BE2C (cell line): ENCODE measurements at regions not wholly inside any gene's neighbourhood (a gene's known extent, or its start where the extent isn't known, plus 50 kb on each side); places are given as distances from the start of the nearest gene placed in this dataset.

Experiments used
- DNase-seq: peaks from one replicate; pipeline ENCODE4 v3.0.0-alpha.2; 2020
- H3K27me3 ChIP-seq: fragments of 250-450 bp; sonication (Bioruptor Pico); 2 replicates; pipeline ENCODE4 v1.5.1; 2020; ENCODE audit warnings: mild to moderate bottlenecking
- H3K36me3 ChIP-seq: fragments of 250-450 bp; sonication (Bioruptor Pico); 2 replicates; pipeline ENCODE4 v1.5.1; 2020; ENCODE audit warnings: mild to moderate bottlenecking
- H3K4me1 ChIP-seq: fragments of 250-450 bp; sonication (Bioruptor Pico); 2 replicates; pipeline ENCODE4 v1.5.1; 2020
- H3K4me3 ChIP-seq: 2 replicates; pipeline ENCODE4 v1.5.1; 2011; ENCODE audit warnings: low read depth, low read length
- H3K9me3 ChIP-seq: fragments of 250-450 bp; sonication (Bioruptor Pico); 2 replicates; pipeline ENCODE4 v1.5.1; 2020
- TF ChIP-seq, protein P1 (sequence below): IDR thresholded peaks from 2 replicates; pipeline ENCODE4 v1.5.1; 2012; ENCODE audit warnings: mild to moderate bottlenecking, low read depth, low read length

DNA sequence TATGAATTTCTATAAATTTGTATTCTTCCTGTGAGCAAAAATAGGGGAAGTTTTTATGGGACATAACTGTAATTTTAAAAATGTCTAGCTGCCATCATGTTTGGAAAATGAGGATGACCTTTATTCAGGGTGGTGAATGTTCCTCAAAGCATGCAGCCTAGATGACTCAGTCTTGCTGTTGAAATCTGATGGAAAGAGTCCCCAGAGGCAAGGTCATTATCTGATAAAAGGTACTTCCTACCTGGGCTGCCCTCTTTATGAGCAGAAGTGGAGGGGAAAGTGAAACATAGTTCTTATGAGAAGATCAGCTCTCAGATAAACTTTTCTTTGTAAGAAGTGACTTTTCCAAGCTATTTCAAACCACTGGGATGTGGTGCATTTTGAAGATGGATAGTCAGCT lies 1144.7 kb upstream of the PIK3C3 start:
- no peaks in the 10 kb centered on the region for H3K27me3 ChIP-seq
- no peak overlapping the region for H3K4me3 ChIP-seq
- H3K36me3 ChIP-seq: no peaks in the 10 kb centered on the region
- DNase-seq: no peak
- H3K9me3 ChIP-seq: no peaks in the 10 kb centered on the region
- H3K4me1 ChIP-seq: no peaks in the 10 kb centered on the region
- TF ChIP-seq, protein P1, sequence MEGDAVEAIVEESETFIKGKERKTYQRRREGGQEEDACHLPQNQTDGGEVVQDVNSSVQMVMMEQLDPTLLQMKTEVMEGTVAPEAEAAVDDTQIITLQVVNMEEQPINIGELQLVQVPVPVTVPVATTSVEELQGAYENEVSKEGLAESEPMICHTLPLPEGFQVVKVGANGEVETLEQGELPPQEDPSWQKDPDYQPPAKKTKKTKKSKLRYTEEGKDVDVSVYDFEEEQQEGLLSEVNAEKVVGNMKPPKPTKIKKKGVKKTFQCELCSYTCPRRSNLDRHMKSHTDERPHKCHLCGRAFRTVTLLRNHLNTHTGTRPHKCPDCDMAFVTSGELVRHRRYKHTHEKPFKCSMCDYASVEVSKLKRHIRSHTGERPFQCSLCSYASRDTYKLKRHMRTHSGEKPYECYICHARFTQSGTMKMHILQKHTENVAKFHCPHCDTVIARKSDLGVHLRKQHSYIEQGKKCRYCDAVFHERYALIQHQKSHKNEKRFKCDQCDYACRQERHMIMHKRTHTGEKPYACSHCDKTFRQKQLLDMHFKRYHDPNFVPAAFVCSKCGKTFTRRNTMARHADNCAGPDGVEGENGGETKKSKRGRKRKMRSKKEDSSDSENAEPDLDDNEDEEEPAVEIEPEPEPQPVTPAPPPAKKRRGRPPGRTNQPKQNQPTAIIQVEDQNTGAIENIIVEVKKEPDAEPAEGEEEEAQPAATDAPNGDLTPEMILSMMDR: no peak

DNA sequence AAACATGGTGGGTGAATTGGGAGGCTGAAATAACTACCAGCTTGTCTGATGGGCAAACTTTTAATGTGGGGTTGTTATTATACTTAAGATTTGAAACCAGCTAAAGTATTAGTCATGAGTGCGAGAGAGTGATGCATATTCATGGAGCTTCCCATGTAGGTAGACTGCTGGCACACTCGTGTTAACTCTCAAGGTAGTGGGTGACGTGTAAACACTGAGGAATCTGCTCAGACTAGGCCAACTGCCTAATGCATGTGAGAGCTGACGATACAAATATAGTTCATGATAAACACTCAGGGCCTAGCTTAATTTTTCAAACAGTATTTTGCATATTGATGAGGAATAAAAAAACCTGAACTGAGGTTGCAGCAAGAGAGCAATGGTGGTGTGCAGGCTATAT lies 1165.7 kb upstream of the PIK3C3 start:
- DNase-seq: no peak

GRCh38 chr18:40782453-40783130 lies 1172.4 kb upstream of the PIK3C3 start:
- TF ChIP-seq, protein P1: no peak
- Histone ChIP-seq H3K4me1 (no peaks in the 10 kb centered on the region), H3K4me3 (no peak overlapping the region), H3K9me3 (no peaks in the 10 kb centered on the region), H3K27me3 (no peaks in the 10 kb centered on the region), H3K36me3 (no peaks in the 10 kb centered on the region)
- no peak for DNase-seq

More for the DNA sequence above, 1165.7 kb upstream of the PIK3C3 start:
- TF ChIP-seq, protein P1: no peak
- Histone ChIP-seq H3K27me3 (no peaks in the 10 kb centered on the region), H3K4me3 (no peak overlapping the region), H3K4me1 (no peaks in the 10 kb centered on the region), H3K36me3 (no peaks in the 10 kb centered on the region), H3K9me3 (no peaks in the 10 kb centered on the region)

DNA sequence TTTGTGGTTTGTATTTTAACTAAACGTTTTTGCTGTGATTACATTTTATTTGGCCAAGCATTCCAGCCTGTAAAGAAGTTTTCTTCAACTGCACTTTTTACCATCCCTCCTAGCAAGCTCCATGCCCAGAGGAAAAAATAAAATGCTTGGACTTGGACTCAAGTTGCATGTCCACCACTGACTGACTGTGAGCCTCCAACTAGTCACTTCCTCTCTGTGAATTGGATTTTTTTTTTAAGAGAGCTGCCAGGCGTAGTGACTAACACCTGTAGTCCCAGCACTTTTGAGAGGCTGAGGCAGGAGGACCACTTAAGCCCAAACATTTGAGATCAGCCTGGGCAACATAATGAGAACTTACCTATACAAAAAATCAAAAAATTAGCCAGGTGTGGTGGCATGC lies 1185.2 kb upstream of the PIK3C3 start:
- no peak for DNase-seq
- TF ChIP-seq, protein P1: no peak
- no peak overlapping the region for H3K4me3 ChIP-seq
- H3K9me3 ChIP-seq: no peaks in the 10 kb centered on the region
- H3K27me3 ChIP-seq: no peaks in the 10 kb centered on the region
- H3K4me1 ChIP-seq: no peaks in the 10 kb centered on the region
- no peaks in the 10 kb centered on the region for H3K36me3 ChIP-seq

- no peaks in the 10 kb centered on the region for H3K9me3 ChIP-seq
- no peaks in the 10 kb centered on the region for H3K4me1 ChIP-seq
- DNase-seq: no peak
- no peaks in the 10 kb centered on the region for H3K36me3 ChIP-seq
- no peak overlapping the region for H3K4me3 ChIP-seq
- TF ChIP-seq, protein P1: no peak
- H3K27me3 ChIP-seq: no peaks in the 10 kb centered on the region
Observed at GRCh38 chr18:40760251-40760650, 1194.8 kb upstream of the PIK3C3 start.

GRCh38 chr18:40754477-40754876 lies 1200.6 kb upstream of the PIK3C3 start:
- TF ChIP-seq, protein P1: no peak
- no peaks in the 10 kb centered on the region for H3K4me1 ChIP-seq

More at GRCh38 chr18:40754477-40754876, 1200.6 kb upstream of the PIK3C3 start:
- Histone ChIP-seq H3K4me3 (no peak overlapping the region), H3K36me3 (no peaks in the 10 kb centered on the region), H3K27me3 (no peaks in the 10 kb centered on the region), H3K9me3 (no peaks in the 10 kb centered on the region)
- DNase-seq: no peak
